HepG2 (cell line): ENCODE measurements at regions not wholly inside any gene's neighbourhood (a gene's known extent, or its start where the extent isn't known, plus 50 kb on each side); places are given as distances from the start of the nearest gene placed in this dataset.

ENCODE experiments used
- ATF7-NPFF ChIP-seq: sonication (generic); formaldehyde crosslinking; IDR thresholded peaks from 2 replicates; pipeline ENCODE4 v1.8.1; 2023; ENCODE audit warnings: mild to moderate bottlenecking, low read depth, missing genetic modification reagents, moderate library complexity
- ELF4 ChIP-seq: sonication (generic); formaldehyde crosslinking; IDR thresholded peaks from 2 replicates; pipeline ENCODE4 v1.5.0; 2020; ENCODE audit warnings: missing genetic modification reagents, mild to moderate bottlenecking, moderate library complexity, borderline replicate concordance
- KAT2B ChIP-seq: fragments of 150-350 bp; IDR thresholded peaks from 2 replicates; pipeline ENCODE4 v1.6.1; 2014; ENCODE audit warnings: low read depth, low read length, borderline replicate concordance
- MTA3 ChIP-seq: sonication (generic); formaldehyde crosslinking; IDR thresholded peaks from 2 replicates; pipeline ENCODE4 v1.4.0; 2020; ENCODE audit warnings: missing genetic modification reagents
- NR0B2 ChIP-seq: sonication (generic); formaldehyde crosslinking; IDR thresholded peaks from 2 replicates; pipeline ENCODE4 v1.4.0; 2020; ENCODE audit warnings: mild to moderate bottlenecking, missing genetic modification reagents
- NR3C1 ChIP-seq: sonication (generic); formaldehyde crosslinking; IDR thresholded peaks from 2 replicates; pipeline ENCODE4 v1.4.0; 2020; ENCODE audit warnings: missing genetic modification reagents
- PCBP2 ChIP-seq: fragments of 200-400 bp; formaldehyde crosslinking; optimal IDR thresholded peaks from 2 replicates; pipeline ENCODE3; 2018; ENCODE audit warnings: low read length, low read depth; ENCODE audit not compliant: poor library complexity, severe bottlenecking
- PRPF4 ChIP-seq: fragments of 200-400 bp; formaldehyde crosslinking; IDR thresholded peaks from 2 replicates; pipeline ENCODE4 v1.6.1; 2016; ENCODE audit warnings: low read length, low read depth; ENCODE audit not compliant: poor library complexity, severe bottlenecking
- RXRA ChIP-seq: sonication (generic); formaldehyde crosslinking; IDR thresholded peaks from 2 replicates; pipeline ENCODE4 v1.5.1; 2020; ENCODE audit warnings: missing genetic modification reagents
- SKIL ChIP-seq: sonication (generic); formaldehyde crosslinking; IDR thresholded peaks from 2 replicates; pipeline ENCODE4 v1.8.0; 2022; ENCODE audit warnings: missing genetic modification reagents, mild to moderate bottlenecking, moderate library complexity, borderline replicate concordance
- SOX13 ChIP-seq, 3 experiments: fragments of 450-650 bp in 1 of 3; sonication (generic) in 1 of 3; formaldehyde crosslinking in 1 of 3; IDR thresholded peaks in 2 of 3; conservative IDR thresholded peaks in 1 of 3; 2 replicates each; pipeline versions ENCODE4 v1.5.0 to v1.6.1; 2016 to 2020; ENCODE audit warnings: antibody characterized with exemption in 1 of 3, mild to moderate bottlenecking in 1 of 3, missing compliant biosample characterization in 1 of 3, missing genetic modification reagents in 1 of 3, moderate library complexity in 1 of 3
- SP2 ChIP-seq: sonication (generic); formaldehyde crosslinking; IDR thresholded peaks from 2 replicates; pipeline ENCODE4 v1.5.1; 2020; ENCODE audit warnings: mild to moderate bottlenecking, missing genetic modification reagents
- SRF ChIP-seq: IDR thresholded peaks from 2 replicates; pipeline ENCODE4 v1.6.1; 2011; ENCODE audit warnings: mild to moderate bottlenecking, low read depth, low read length, moderate library complexity
- TMF1 ChIP-seq: sonication (generic); formaldehyde crosslinking; IDR thresholded peaks from 2 replicates; pipeline ENCODE4 v1.8.1; 2022; ENCODE audit warnings: low read depth, missing genetic modification reagents
- TP53 ChIP-seq: sonication (generic); formaldehyde crosslinking; conservative IDR thresholded peaks from 2 replicates; pipeline ENCODE4 v1.4.0; 2020; ENCODE audit warnings: missing genetic modification reagents
- ZFAT ChIP-seq: sonication (generic); formaldehyde crosslinking; conservative IDR thresholded peaks from 2 replicates; pipeline ENCODE4 v1.8.1; 2023; ENCODE audit warnings: missing genetic modification reagents, inconsistent platforms
- ZNF253 ChIP-seq: sonication (generic); formaldehyde crosslinking; IDR thresholded peaks from 2 replicates; pipeline ENCODE4 v1.8.0; 2022; ENCODE audit warnings: mild to moderate bottlenecking, missing genetic modification reagents, borderline replicate concordance
- ZNF589 ChIP-seq: sonication (generic); formaldehyde crosslinking; conservative IDR thresholded peaks from 2 replicates; pipeline ENCODE4 v1.8.0; 2022; ENCODE audit warnings: mild to moderate bottlenecking, moderate library complexity, missing genetic modification reagents
- ZNF616 ChIP-seq: sonication (generic); formaldehyde crosslinking; IDR thresholded peaks from 2 replicates; pipeline ENCODE4 v1.5.0; 2020; ENCODE audit warnings: low read depth, mild to moderate bottlenecking, missing genetic modification reagents
- ZNF678 ChIP-seq: sonication (generic); formaldehyde crosslinking; IDR thresholded peaks from 2 replicates; pipeline ENCODE4 v1.4.0; 2020; ENCODE audit warnings: mild to moderate bottlenecking, missing genetic modification reagents
- ZNF788 ChIP-seq: sonication (generic); formaldehyde crosslinking; IDR thresholded peaks from 2 replicates; pipeline ENCODE4 v1.5.0; 2020; ENCODE audit warnings: mild to moderate bottlenecking, missing genetic modification reagents, borderline replicate concordance
- ZZZ3 ChIP-seq: sonication (generic); formaldehyde crosslinking; IDR thresholded peaks from 2 replicates; pipeline ENCODE4 v1.4.0; 2020; ENCODE audit warnings: missing genetic modification reagents, mild to moderate bottlenecking, borderline replicate concordance
- TF ChIP-seq, protein P1 (sequence below), 2 experiments: IDR thresholded peaks; 2 replicates each; pipeline ENCODE4 v1.6.1; 2011 to 2012; ENCODE audit warnings: low read length in 2 of 2, borderline replicate concordance in 1 of 2, low read depth in 1 of 2, mild to moderate bottlenecking in 1 of 2, moderate library complexity in 1 of 2
- TF ChIP-seq, protein P2 (sequence below): sonication (generic); formaldehyde crosslinking; IDR thresholded peaks from 2 replicates; pipeline ENCODE4 v1.4.0; 2020; ENCODE audit warnings: mild to moderate bottlenecking, missing genetic modification reagents

DNA sequence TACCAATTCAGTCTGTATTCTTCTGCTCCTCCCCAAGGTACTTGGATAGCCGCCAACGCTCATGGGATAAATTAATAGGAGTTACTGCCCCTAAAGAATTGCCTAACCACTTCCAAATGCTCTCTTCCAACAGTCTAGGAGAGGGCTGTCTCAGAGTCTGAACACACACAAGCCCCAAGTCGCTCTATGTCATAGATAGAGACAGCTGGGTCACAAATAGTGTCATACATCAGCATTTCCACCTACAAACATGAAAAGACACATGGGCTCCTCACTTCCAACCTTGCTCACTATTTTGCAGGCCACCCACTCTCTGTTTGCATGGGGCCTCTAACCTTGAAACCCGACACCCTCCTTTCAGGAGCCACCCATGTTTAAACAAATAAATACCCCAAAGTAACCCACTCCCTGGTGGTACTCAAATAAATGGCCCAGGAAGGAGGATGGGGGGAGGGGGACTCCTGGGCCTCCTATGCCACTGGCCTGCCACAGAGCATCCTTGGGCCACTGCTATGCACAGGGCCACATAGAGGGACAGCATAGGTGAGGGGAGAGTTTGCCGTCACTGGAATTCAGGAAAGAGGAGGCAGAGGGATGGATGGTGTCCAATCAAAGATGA is 265.9 kb downstream of the SOX9 start (continued):
- TF ChIP-seq RXRA (CRISPR knock-in tag) (peak; percentile 37; the same call in 1 of the 2 replicates), TP53 (CRISPR knock-in tag) (no peak), ZNF253 (no peak), ZZZ3 (CRISPR knock-in tag) (no peak), NR0B2 (CRISPR knock-in tag) (no peak), ZNF788 (CRISPR knock-in tag) (peak; percentile 57; the same call in 1 of the 2 replicates), PCBP2 (no peak), PRPF4 (peak; percentile 71), ELF4 (CRISPR knock-in tag) (no peak), NR3C1 (CRISPR knock-in tag) (no peak), ATF7-NPFF (CRISPR knock-in tag) (no peak), SOX13 (IDR thresholded peaks at IDR 0.05) (no peak), SOX13 (CRISPR knock-in tag; conservative IDR thresholded peaks at IDR 0.05 in 1 of 2, IDR thresholded peaks at IDR 0.05 in 1 of 2) (peak in 1 of 2 experiments; percentile 86; a peak in 2 of 4 replicates), MTA3 (CRISPR knock-in tag) (no peak), ZFAT (no peak), SRF (no peak), ZNF678 (CRISPR knock-in tag) (no peak), SKIL (peak; percentile 81), SP2 (CRISPR knock-in tag) (no peak), TMF1 (no peak), ZNF589 (CRISPR knock-in tag) (no peak), KAT2B (no peak), ZNF616 (CRISPR knock-in tag) (no peak)
- TF ChIP-seq, protein P1, sequence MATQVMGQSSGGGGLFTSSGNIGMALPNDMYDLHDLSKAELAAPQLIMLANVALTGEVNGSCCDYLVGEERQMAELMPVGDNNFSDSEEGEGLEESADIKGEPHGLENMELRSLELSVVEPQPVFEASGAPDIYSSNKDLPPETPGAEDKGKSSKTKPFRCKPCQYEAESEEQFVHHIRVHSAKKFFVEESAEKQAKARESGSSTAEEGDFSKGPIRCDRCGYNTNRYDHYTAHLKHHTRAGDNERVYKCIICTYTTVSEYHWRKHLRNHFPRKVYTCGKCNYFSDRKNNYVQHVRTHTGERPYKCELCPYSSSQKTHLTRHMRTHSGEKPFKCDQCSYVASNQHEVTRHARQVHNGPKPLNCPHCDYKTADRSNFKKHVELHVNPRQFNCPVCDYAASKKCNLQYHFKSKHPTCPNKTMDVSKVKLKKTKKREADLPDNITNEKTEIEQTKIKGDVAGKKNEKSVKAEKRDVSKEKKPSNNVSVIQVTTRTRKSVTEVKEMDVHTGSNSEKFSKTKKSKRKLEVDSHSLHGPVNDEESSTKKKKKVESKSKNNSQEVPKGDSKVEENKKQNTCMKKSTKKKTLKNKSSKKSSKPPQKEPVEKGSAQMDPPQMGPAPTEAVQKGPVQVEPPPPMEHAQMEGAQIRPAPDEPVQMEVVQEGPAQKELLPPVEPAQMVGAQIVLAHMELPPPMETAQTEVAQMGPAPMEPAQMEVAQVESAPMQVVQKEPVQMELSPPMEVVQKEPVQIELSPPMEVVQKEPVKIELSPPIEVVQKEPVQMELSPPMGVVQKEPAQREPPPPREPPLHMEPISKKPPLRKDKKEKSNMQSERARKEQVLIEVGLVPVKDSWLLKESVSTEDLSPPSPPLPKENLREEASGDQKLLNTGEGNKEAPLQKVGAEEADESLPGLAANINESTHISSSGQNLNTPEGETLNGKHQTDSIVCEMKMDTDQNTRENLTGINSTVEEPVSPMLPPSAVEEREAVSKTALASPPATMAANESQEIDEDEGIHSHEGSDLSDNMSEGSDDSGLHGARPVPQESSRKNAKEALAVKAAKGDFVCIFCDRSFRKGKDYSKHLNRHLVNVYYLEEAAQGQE (IDR thresholded peaks at IDR 0.05; ENCODE audit: borderline replicate concordance in 1 of 2, low read depth in 1 of 2, low read length in 2 of 2), result no peak
- TF ChIP-seq, protein P2, sequence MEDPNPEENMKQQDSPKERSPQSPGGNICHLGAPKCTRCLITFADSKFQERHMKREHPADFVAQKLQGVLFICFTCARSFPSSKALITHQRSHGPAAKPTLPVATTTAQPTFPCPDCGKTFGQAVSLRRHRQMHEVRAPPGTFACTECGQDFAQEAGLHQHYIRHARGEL (CRISPR knock-in tag), result no peak
